DMS153 treated with DMSO at 0.1 percent for 48 hours (cell line): ENCODE measurements at regions not wholly inside any gene's neighbourhood (a gene's known extent, or its start where the extent isn't known, plus 50 kb on each side); places are given as distances from the start of the nearest gene placed in this dataset.

Source experiments
- DNase-seq: peaks from one replicate; lab custom pipeline; 2025; ENCODE audit not compliant: unreplicated experiment; lab: John Stamatoyannopoulos, UW

GRCh38 chr10:27451054-27451453 is 53.0 kb upstream of the RAB18 start:
- no peak for DNase-seq

DNA sequence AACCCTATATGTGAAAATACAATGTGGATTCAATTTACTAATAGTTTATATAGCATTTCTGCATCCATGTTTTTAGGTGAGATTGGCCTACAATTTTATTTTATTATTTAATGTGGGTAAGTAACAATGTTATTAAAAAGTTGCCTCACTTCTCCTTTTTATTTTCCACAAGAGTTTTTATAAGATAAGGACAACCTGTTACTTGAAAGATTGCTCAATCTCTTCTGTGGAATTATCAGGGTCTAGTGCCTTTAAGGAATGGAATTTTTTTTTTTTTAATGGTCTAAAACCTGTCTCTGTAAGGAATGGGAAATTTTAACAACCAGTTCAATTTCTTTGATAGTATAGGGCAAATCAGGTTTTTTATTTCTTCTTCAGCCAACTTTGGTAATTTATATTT is 53.9 kb upstream of the RAB18 start:
- DNase-seq: no peak

GRCh38 chr10:27449571-27449970 is 54.5 kb upstream of the RAB18 start:
- DNase-seq: no peak

DNA sequence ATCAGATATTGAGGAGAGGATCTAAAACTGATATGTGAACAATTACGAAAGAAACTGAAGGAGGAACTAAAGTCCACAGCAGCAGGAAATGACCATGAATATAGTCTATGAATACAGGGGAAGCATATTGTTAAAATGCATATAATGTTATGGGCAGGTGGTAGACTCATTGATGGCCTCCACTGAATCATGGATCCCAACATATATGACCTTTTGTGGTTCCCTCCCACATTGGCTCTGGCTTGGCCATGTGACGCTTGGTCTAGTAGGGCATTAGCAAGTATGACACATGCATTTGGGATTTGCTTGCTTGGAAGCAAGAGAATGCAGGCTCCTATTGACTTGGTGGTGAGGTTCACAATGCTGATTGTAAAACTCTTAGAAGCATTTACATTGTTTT is 55.2 kb upstream of the RAB18 start:
- no peak for DNase-seq

GRCh38 chr10:27447540-27447939 is 56.6 kb upstream of the RAB18 start:
- DNase-seq: no peak

- DNase-seq: no peak
These were observed 57.8 kb upstream of the RAB18 start for GRCh38 chr10:27446091-27446918.

- DNase-seq: no peak
These were observed 59.0 kb upstream of the RAB18 start for GRCh38 chr10:27445070-27445469.

- no peak for DNase-seq
These were observed 63.6 kb upstream of the RAB18 start for GRCh38 chr10:27440478-27440877.

DNA sequence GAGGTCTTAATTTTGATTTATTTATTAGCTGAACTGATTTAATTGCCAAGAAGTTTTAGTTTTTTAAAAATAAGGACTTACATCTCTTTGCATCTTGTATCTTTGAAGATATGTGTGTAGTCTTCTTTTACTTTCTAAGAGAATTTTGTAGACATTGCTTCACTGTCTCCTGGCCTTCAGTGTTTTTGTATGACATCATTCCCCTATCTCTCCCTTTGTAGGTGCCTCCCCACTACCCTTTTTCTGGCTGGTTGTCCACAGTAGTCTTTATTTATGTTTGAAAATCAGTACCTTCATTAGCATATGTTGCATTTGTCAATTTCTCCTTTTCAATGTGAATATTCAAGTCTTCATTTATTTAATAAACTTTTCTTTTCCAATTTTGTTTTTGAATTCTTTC is 64.1 kb upstream of the RAB18 start:
- DNase-seq: no peak

GRCh38 chr10:27439101-27439500 is 65.0 kb upstream of the RAB18 start:
- DNase-seq: no peak

- no peak for DNase-seq
These were observed 66.3 kb upstream of the RAB18 start for GRCh38 chr10:27437775-27438174.

DNA sequence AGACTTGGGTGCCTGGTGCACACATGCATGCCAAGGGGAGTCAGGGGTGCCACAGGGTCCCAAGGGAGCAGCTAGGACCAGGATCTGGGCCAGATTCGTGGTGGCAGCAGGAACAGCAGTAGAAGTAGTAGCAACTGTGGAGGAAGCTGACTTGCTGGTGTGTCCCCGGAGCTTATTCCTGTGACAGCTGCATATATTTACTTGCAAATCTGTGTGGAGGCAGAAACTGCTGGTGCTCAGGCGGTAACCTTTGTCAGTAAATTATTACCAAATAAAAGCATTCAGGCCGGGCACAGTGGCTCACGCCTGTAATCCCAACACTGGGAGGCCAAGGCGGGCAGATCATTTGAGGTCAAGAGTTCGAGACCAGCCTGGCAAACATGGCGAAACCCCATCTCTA is 67.4 kb upstream of the RAB18 start:
- DNase-seq: no peak

DNA sequence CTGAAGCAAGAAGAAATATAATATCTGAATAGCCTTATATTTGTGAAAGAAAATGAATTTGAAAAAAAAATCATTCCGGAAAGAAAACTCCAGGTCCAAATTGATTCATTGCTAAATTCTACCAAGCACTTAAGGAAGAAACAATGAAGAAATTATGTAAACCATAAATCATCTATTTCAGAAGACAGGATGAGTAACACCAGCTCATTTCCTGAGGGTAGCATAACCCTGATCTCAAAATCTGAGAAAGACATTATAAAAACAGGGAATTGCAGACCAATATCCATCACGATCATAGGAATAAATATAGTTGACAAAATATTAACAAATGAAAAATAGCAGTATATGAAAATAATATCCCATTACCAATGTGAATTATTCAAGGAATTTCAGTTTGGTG is 70.1 kb upstream of the RAB18 start:
- no peak for DNase-seq

DNA sequence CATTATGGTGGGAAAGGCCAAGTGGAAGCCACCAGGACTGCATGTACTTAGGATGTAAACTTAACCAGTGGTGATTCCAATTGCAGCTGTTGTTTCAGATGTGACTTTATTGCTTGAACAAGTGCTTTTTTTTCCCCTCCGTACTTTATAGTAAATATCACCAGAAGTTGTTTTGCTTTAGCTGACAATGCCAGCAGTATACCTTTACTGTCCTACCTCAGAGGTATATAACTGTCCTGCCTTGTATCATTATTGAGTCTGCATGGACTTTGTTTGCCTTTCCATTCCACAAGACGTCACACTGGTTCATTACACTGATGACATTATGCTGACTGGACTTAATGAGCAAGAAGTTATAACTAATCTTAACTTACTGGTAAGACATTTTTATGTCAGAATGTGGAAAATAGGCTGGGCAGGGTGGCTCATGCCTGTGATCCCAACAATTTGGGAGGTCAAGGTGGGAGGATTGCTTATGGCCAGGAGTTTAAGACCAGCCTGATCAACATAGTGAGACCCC is 77.1 kb upstream of the RAB18 start:
- DNase-seq: no peak

- no peak for DNase-seq
These were observed 90.2 kb upstream of the RAB18 start for GRCh38 chr10:27413831-27414348.

DNA sequence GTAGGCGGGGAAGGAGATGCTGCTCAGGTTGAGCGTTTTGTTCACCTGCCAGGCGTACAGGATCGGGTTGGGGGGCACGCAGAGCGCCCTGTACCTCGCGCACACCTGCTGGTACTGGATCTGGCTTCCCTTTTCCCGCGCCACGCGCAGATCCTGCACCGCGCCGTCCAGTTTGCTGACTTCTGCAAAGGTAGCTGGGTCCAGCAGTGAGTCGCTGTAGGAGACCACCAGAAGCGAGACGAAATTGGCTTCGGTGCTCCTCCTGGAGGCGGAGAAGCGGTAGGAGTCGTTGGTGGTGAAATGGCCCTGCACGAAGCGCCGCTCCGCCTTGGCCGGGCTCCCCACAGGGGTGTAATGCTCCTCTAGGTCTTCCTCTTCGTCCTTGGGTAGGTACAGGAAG is 90.7 kb upstream of the RAB18 start:
- no peak for DNase-seq

DNA sequence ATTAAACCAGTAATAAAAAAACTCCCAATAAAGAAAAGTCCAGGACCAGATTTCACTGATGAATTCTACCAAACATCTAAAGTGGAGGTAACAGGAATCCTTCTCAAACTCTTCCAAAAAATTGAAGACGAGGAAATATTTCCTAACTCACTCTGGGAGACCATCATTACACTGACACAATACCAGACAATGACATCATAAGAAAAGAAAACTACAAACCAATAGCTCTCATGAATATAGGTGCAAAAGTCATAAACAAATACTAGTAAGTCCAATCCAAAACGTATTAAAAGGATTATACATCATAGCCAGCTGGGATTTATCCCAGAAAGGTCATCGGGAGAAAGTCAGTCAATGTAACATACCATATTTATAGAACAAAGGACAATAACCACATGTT is 94.0 kb upstream of the RAB18 start:
- no peak for DNase-seq

DNA sequence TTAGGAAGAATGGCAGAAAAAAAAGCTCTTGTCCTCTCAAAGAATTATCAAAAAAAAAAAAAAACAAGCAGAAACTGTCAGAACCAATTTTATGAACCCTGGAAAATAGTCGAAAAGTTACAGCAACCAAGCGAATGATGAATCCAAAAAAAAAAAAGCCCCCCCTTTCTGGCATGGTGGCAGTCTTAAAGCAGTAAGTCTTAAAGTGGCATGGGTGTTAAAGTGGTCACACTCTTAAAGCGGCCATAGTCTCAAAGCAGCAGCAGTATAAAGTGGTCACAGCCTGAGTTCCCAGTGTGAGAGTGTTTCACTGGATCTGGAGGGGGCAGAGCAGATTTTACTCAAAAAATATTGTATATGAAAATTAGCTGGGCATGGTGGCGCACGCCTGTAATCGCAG is 96.8 kb upstream of the RAB18 start:
- DNase-seq: no peak

- DNase-seq: no peak
These were observed 104.2 kb upstream of the RAB18 start for GRCh38 chr10:27399871-27400270.

- DNase-seq: no peak
These were observed 110.1 kb upstream of the RAB18 start for GRCh38 chr10:27393961-27394360.

- DNase-seq: no peak
These were observed 111.5 kb upstream of the RAB18 start for GRCh38 chr10:27392606-27393005.

GRCh38 chr10:27391916-27392315 is 112.2 kb upstream of the RAB18 start:
- DNase-seq: no peak

DNA sequence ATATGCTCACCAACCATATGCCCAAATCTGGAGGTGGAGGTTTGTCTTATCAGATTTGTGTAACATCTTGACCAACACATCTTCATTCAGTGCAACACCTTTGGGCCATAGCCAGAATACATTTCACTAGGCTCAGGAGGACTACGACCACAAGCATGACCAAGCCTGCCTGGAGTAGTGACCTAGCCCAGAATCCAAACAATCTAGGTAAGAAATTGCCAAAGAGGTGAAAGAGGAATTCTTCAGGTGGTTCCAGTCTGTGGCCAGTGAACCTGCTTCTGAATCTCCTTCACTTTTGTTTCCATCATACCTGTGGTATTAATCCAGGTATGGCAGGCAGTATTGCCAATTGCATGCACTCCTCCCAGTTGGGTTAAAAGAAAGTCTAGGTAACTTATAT is 112.8 kb upstream of the RAB18 start:
- DNase-seq: no peak
